ENCODE measurements at regions not wholly inside any gene's neighbourhood (a gene's known extent, or its start where the extent isn't known, plus 50 kb on each side); places are given as distances from the start of the nearest gene placed in this dataset.

- H3K27me3 ChIP-seq (ENCODE audit: control insufficient read depth in 1 of 2, insufficient read depth in 2 of 2, low read length in 1 of 2), result no peaks in the 10 kb centered on the region
- no peak overlapping the region for H3K4me3 ChIP-seq (ENCODE audit: low read length in 2 of 2)
- H3K36me3 ChIP-seq (ENCODE audit: control insufficient read depth in 1 of 2, insufficient read depth in 2 of 2, low read length in 1 of 2), result no peaks in the 10 kb centered on the region
- no peak overlapping the region for H3K27ac ChIP-seq (ENCODE audit: low read depth in 1 of 2, low read length in 2 of 2)
- no peaks in the 10 kb centered on the region for H3K4me1 ChIP-seq (ENCODE audit: control insufficient read depth in 1 of 2, insufficient read depth in 2 of 2, low read length in 2 of 2)
- intact Hi-C loops (cut with DNase I), result no loop called here
- no peak for ATAC-seq (ENCODE audit: low FRiP score)
- no peaks in the 10 kb centered on the region for H3K9me3 ChIP-seq (ENCODE audit: control insufficient read depth, low read length)
- DNase-seq, result no peak
- WGBS, 2 donors, result 21 to 29% methylated on average over 6 of the region's 6 CpGs
Measured at GRCh38 chr12:114884575-114884974, 200.6 kb upstream of the TBX3 start.

DNA sequence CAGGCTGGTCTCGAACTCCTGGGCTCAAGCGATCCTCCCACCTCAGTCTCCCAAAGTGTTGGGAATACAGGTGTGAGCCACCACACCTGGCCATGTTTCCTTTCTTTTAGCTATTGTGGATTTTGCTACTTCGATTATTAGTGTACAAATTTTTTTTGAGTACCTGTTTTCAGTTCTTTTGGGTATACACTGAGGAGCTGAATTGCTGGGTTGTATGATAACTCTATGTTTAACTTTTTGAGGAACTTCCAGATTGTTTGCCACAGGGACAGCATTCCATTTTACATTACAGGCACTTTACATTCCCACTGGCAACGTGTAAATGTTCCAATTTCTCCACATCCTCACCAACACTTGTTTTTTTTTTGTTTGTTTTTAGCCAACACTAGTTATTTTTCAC, 198.1 kb upstream of the TBX3 start:
- WGBS, 2 donors, result 83 to 85% methylated on average over 4 of the region's 4 CpGs
- no peaks in the 10 kb centered on the region for H3K4me1 ChIP-seq (ENCODE audit: control insufficient read depth in 1 of 2, insufficient read depth in 2 of 2, low read length in 2 of 2)
- H3K9me3 ChIP-seq (ENCODE audit: control insufficient read depth, low read length), result no peaks in the 10 kb centered on the region
- intact Hi-C loops (cut with DNase I), result no loop called here
- DNase-seq (no peak), ATAC-seq (ENCODE audit: low FRiP score) (no peak)
- H3K27ac ChIP-seq (ENCODE audit: low read depth in 1 of 2, low read length in 2 of 2), result no peak overlapping the region
- H3K36me3 ChIP-seq (ENCODE audit: control insufficient read depth in 1 of 2, insufficient read depth in 2 of 2, low read length in 1 of 2), result no peaks in the 10 kb centered on the region
- H3K27me3 ChIP-seq (ENCODE audit: control insufficient read depth in 1 of 2, insufficient read depth in 2 of 2, low read length in 1 of 2), result no peaks in the 10 kb centered on the region
- no peak overlapping the region for H3K4me3 ChIP-seq (ENCODE audit: low read length in 2 of 2)

- ATAC-seq (ENCODE audit: low FRiP score), result no peak
- Histone ChIP-seq H3K9me3 (ENCODE audit: control insufficient read depth, low read length) (no peaks in the 10 kb centered on the region), H3K4me1 (ENCODE audit: control insufficient read depth in 1 of 2, insufficient read depth in 2 of 2, low read length in 2 of 2) (no peaks in the 10 kb centered on the region), H3K36me3 (ENCODE audit: control insufficient read depth in 1 of 2, insufficient read depth in 2 of 2, low read length in 1 of 2) (no peaks in the 10 kb centered on the region), H3K27me3 (ENCODE audit: control insufficient read depth in 1 of 2, insufficient read depth in 2 of 2, low read length in 1 of 2) (no peaks in the 10 kb centered on the region), H3K27ac (ENCODE audit: low read depth in 1 of 2, low read length in 2 of 2) (no peak overlapping the region), H3K4me3 (ENCODE audit: low read length in 2 of 2) (no peak overlapping the region)
- DNase-seq, result no peak
- WGBS, 2 donors, result 84 to 89% methylated on average over 4 of the region's 4 CpGs
- intact Hi-C loops (cut with DNase I), result no loop called here
Measured at GRCh38 chr12:114879354-114879753, 195.4 kb upstream of the TBX3 start.

GRCh38 chr12:114878781-114879180, 194.8 kb upstream of the TBX3 start:
- DNase-seq, result no peak
- intact Hi-C loops (cut with DNase I), result no loop called here
- 89 to 91% methylated on average over 4 of the region's 4 CpGs for WGBS, 2 donors

GRCh38 chr12:114876968-114877680, 193.1 kb upstream of the TBX3 start:
- H3K9me3 ChIP-seq (ENCODE audit: control insufficient read depth, low read length), result no peaks in the 10 kb centered on the region
- no peak overlapping the region for H3K4me3 ChIP-seq (ENCODE audit: low read length in 2 of 2)
- intact Hi-C loops (cut with DNase I), result no loop called here
- H3K4me1 ChIP-seq (ENCODE audit: control insufficient read depth in 1 of 2, insufficient read depth in 2 of 2, low read length in 2 of 2), result no peaks in the 10 kb centered on the region
- ATAC-seq (ENCODE audit: low FRiP score), result no peak
- 88 to 89% methylated on average over 13 of the region's 13 CpGs for WGBS, 2 donors
- H3K36me3 ChIP-seq (ENCODE audit: control insufficient read depth in 1 of 2, insufficient read depth in 2 of 2, low read length in 1 of 2), result no peaks in the 10 kb centered on the region
- H3K27me3 ChIP-seq (ENCODE audit: control insufficient read depth in 1 of 2, insufficient read depth in 2 of 2, low read length in 1 of 2), result no peaks in the 10 kb centered on the region
- DNase-seq, result no peak
- H3K27ac ChIP-seq (ENCODE audit: low read depth in 1 of 2, low read length in 2 of 2), result no peak overlapping the region

More at GRCh38 chr12:114878781-114879180, 194.8 kb upstream of the TBX3 start:
- H3K27ac ChIP-seq (ENCODE audit: low read depth in 1 of 2, low read length in 2 of 2), result no peak overlapping the region
- no peaks in the 10 kb centered on the region for H3K36me3 ChIP-seq (ENCODE audit: control insufficient read depth in 1 of 2, insufficient read depth in 2 of 2, low read length in 1 of 2)
- H3K9me3 ChIP-seq (ENCODE audit: control insufficient read depth, low read length), result no peaks in the 10 kb centered on the region
- no peak for ATAC-seq (ENCODE audit: low FRiP score)
- no peaks in the 10 kb centered on the region for H3K4me1 ChIP-seq (ENCODE audit: control insufficient read depth in 1 of 2, insufficient read depth in 2 of 2, low read length in 2 of 2)
- no peak overlapping the region for H3K4me3 ChIP-seq (ENCODE audit: low read length in 2 of 2)
- no peaks in the 10 kb centered on the region for H3K27me3 ChIP-seq (ENCODE audit: control insufficient read depth in 1 of 2, insufficient read depth in 2 of 2, low read length in 1 of 2)

DNA sequence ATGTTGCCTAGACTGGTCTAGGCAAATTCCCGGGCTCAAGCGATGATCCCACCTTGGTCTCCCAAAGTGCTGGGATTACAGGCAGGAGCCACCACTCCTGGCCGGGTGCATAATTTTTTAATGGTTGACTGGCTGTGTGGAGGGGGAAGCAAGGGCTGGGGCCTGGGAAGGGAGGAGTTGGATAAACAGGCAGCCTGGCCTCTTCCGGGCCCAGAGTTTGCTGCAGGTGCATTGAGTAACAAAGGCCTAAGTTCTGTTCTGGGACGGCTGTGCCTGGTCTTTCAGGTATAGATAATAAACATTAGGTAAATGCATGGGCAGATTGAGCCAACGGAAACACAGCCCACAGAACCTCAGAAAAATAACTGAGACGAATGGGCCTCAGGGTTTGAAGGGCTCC, 191.3 kb upstream of the TBX3 start:
- H3K4me1 ChIP-seq (ENCODE audit: control insufficient read depth in 1 of 2, insufficient read depth in 2 of 2, low read length in 2 of 2), result no peaks in the 10 kb centered on the region
- no peaks in the 10 kb centered on the region for H3K36me3 ChIP-seq (ENCODE audit: control insufficient read depth in 1 of 2, insufficient read depth in 2 of 2, low read length in 1 of 2)
- H3K9me3 ChIP-seq (ENCODE audit: control insufficient read depth, low read length), result no peaks in the 10 kb centered on the region
- no peak for DNase-seq
- H3K27me3 ChIP-seq (ENCODE audit: control insufficient read depth in 1 of 2, insufficient read depth in 2 of 2, low read length in 1 of 2), result no peaks in the 10 kb centered on the region
- no peak for ATAC-seq (ENCODE audit: low FRiP score)
- H3K27ac ChIP-seq (ENCODE audit: low read depth in 1 of 2, low read length in 2 of 2), result no peak overlapping the region
- no peak overlapping the region for H3K4me3 ChIP-seq (ENCODE audit: low read length in 2 of 2)
- 78 to 84% methylated on average over 7 of the region's 7 CpGs for WGBS, 2 donors
- intact Hi-C loops (cut with DNase I), result no loop called here

- H3K4me3 ChIP-seq (ENCODE audit: low read length in 2 of 2), result no peak overlapping the region
- no peak for ATAC-seq (ENCODE audit: low FRiP score)
- no peaks in the 10 kb centered on the region for H3K9me3 ChIP-seq (ENCODE audit: control insufficient read depth, low read length)
- H3K27me3 ChIP-seq (ENCODE audit: control insufficient read depth in 1 of 2, insufficient read depth in 2 of 2, low read length in 1 of 2), result no peaks in the 10 kb centered on the region
- H3K36me3 ChIP-seq (ENCODE audit: control insufficient read depth in 1 of 2, insufficient read depth in 2 of 2, low read length in 1 of 2), result no peaks in the 10 kb centered on the region
- no peaks in the 10 kb centered on the region for H3K4me1 ChIP-seq (ENCODE audit: control insufficient read depth in 1 of 2, insufficient read depth in 2 of 2, low read length in 2 of 2)
- no peak overlapping the region for H3K27ac ChIP-seq (ENCODE audit: low read depth in 1 of 2, low read length in 2 of 2)
- intact Hi-C loops (cut with DNase I), result no loop called here
- no peak for DNase-seq
- WGBS, 2 donors, result 93 to 95% methylated on average over 10 of the region's 10 CpGs
Measured at GRCh38 chr12:114873656-114874055, 189.7 kb upstream of the TBX3 start.

GRCh38 chr12:114868995-114869834, 185.2 kb upstream of the TBX3 start:
- no peak for DNase-seq
- H3K9me3 ChIP-seq (ENCODE audit: control insufficient read depth, low read length), result peaks cover 3% of the 10 kb centered on the region
- H3K27ac ChIP-seq (ENCODE audit: low read depth in 1 of 2, low read length in 2 of 2), result no peak overlapping the region
- intact Hi-C loops (cut with DNase I), result no loop called here
- ATAC-seq (ENCODE audit: low FRiP score), result no peak
- no peaks in the 10 kb centered on the region for H3K27me3 ChIP-seq (ENCODE audit: control insufficient read depth in 1 of 2, insufficient read depth in 2 of 2, low read length in 1 of 2)
- H3K4me3 ChIP-seq (ENCODE audit: low read length in 2 of 2), result no peak overlapping the region
- H3K36me3 ChIP-seq (ENCODE audit: control insufficient read depth in 1 of 2, insufficient read depth in 2 of 2, low read length in 1 of 2), result no peaks in the 10 kb centered on the region
- no peaks in the 10 kb centered on the region for H3K4me1 ChIP-seq (ENCODE audit: control insufficient read depth in 1 of 2, insufficient read depth in 2 of 2, low read length in 2 of 2)
- 38 to 46% methylated on average over 14 of the region's 14 CpGs for WGBS, 2 donors

- H3K4me1 ChIP-seq (ENCODE audit: control insufficient read depth in 1 of 2, insufficient read depth in 2 of 2, low read length in 2 of 2), result no peaks in the 10 kb centered on the region
- H3K9me3 ChIP-seq (ENCODE audit: control insufficient read depth, low read length), result peaks cover 3% of the 10 kb centered on the region
- H3K4me3 ChIP-seq (ENCODE audit: low read length in 2 of 2), result no peak overlapping the region
- H3K27me3 ChIP-seq (ENCODE audit: control insufficient read depth in 1 of 2, insufficient read depth in 2 of 2, low read length in 1 of 2), result no peaks in the 10 kb centered on the region
- intact Hi-C loops (cut with DNase I), result no loop called here
- H3K36me3 ChIP-seq (ENCODE audit: control insufficient read depth in 1 of 2, insufficient read depth in 2 of 2, low read length in 1 of 2), result no peaks in the 10 kb centered on the region
- WGBS, 2 donors, result 90 to 94% methylated on average over 4 of the region's 4 CpGs
- DNase-seq (no peak), ATAC-seq (ENCODE audit: low FRiP score) (no peak)
- H3K27ac ChIP-seq (ENCODE audit: low read depth in 1 of 2, low read length in 2 of 2), result no peak overlapping the region
Measured at GRCh38 chr12:114866331-114866730, 182.4 kb upstream of the TBX3 start.

Data from aorta (tissue), 5 donors.